ENCODE measurements at regions not wholly inside any gene's neighbourhood (a gene's known extent, or its start where the extent isn't known, plus 50 kb on each side); places are given as distances from the start of the nearest gene placed in this dataset.

GRCh38 chr13:97727991-97728390 is 225.5 kb upstream of the IPO5 start:
- TF ChIP-seq CTCF (IDR thresholded peaks at IDR 0.05) (no peak), POLR2A (IDR thresholded peaks at IDR 0.05) (no peak)
